HCT116 (cell line): ENCODE measurements at regions not wholly inside any gene's neighbourhood (a gene's known extent, or its start where the extent isn't known, plus 50 kb on each side); places are given as distances from the start of the nearest gene placed in this dataset.

Experiments
- ATAC-seq: fragments of 200-7000 bp; cut with Tn5 transposase; 2 replicates; pipeline ENCODE4 v1.9.1; 2020; ENCODE audit warnings: mild to moderate bottlenecking, moderate library complexity
- BruUV-seq: library from RNA; stranded (reverse); fragments of 400-500 nt; replicated peaks from 2 replicates; lab custom pipeline; 2021; lab: Mats Ljungman, UMichigan
- CTCF ChIA-PET: fragments of 300-600 bp; sonication (Branson Sonifier 250); formaldehyde crosslinking; loops from one replicate; lab custom pipeline; 2021; ENCODE audit warnings: antibody characterized with exemption; lab: Charles Lee
- POLR2A ChIA-PET: fragments of 300-600, 350-600 bp; sonication (Branson Sonifier 250); formaldehyde crosslinking; loops from one replicate; lab custom pipeline; 2021; ENCODE audit warnings: antibody characterized with exemption; lab: Charles Lee
- RAD21 ChIA-PET, 2 experiments: fragments of 300-600 bp; sonication (Branson Sonifier 250); formaldehyde crosslinking; loops; one replicate each; lab custom pipeline; 2023; ENCODE audit warnings: low total read pairs in 2 of 2; ENCODE audit not compliant: uncharacterized antibody in 2 of 2, unreplicated experiment in 2 of 2, low non-redundant PET in 1 of 2; lab: Charles Lee
- DNase-seq: peaks from one replicate; pipeline ENCODE4 v3.0.0-alpha.2; 2010; ENCODE audit warnings: low read depth, low spot score
- H2AFZ ChIP-seq: fragments of 200-600 bp; shearing (Covaris generic), sonication (generic); 2 replicates; pipeline ENCODE4 v1.6.1; 2017; ENCODE audit warnings: low read depth, mixed run types, mixed read lengths, antibody characterized with exemption, low read length; ENCODE audit not compliant: poor library complexity, severe bottlenecking
- H3K27ac ChIP-seq: 2 replicates; pipeline ENCODE4 v1.5.1; 2012; ENCODE audit warnings: low read depth, low read length
- H3K27me3 ChIP-seq: fragments of 200-600 bp; sonication (generic); 2 replicates; pipeline ENCODE4 v1.6.1; 2016; ENCODE audit warnings: mixed run types, low read length, mixed read lengths; ENCODE audit not compliant: insufficient read depth
- H3K36me3 ChIP-seq, 2 experiments: fragments of 200-500 bp in 1 of 2; fragments of 200-600 bp in 1 of 2; sonication (Bioruptor generic) in 1 of 2; sonication (generic) in 1 of 2; 2 replicates each; pipeline versions ENCODE4 v1.5.1 to v1.6.1; 2014 to 2016; ENCODE audit warnings: low read length in 2 of 2, inconsistent platforms in 1 of 2, mixed read lengths in 1 of 2, mixed run types in 1 of 2; ENCODE audit not compliant: insufficient read depth in 2 of 2, control insufficient read depth in 1 of 2
- H3K4me1 ChIP-seq, 2 experiments: fragments of 200-600 bp in 1 of 2; sonication (generic) in 1 of 2; 2 replicates each; pipeline versions ENCODE4 v1.5.1 to v1.6.1; 2012 to 2017; ENCODE audit warnings: low read length in 2 of 2, inconsistent platforms in 1 of 2, mild to moderate bottlenecking in 1 of 2, mixed read lengths in 1 of 2, mixed run types in 1 of 2, moderate library complexity in 1 of 2; ENCODE audit not compliant: insufficient read depth in 2 of 2, control insufficient read depth in 1 of 2
- H3K4me2 ChIP-seq: fragments of 200-600 bp; sonication (generic); 2 replicates; pipeline ENCODE4 v1.6.1; 2017; ENCODE audit warnings: mixed run types, low read length, mixed read lengths
- H3K4me3 ChIP-seq, 2 experiments: fragments of 200-600 bp in 1 of 2; sonication (generic) in 1 of 2; replicated peaks in 1 of 2; 2 replicates each; pipeline ENCODE4 v1.5.1; 2011 to 2016; ENCODE audit warnings: low read length in 2 of 2, control low read depth in 1 of 2, low read depth in 1 of 2, mild to moderate bottlenecking in 1 of 2, mixed read lengths in 1 of 2, mixed run types in 1 of 2
- H3K79me2 ChIP-seq: fragments of 200-600 bp; sonication (generic); 2 replicates; pipeline ENCODE4 v1.6.1; 2017; ENCODE audit warnings: mild to moderate bottlenecking, mixed run types, low read length, moderate library complexity, mixed read lengths; ENCODE audit not compliant: insufficient read depth
- H3K9ac ChIP-seq: fragments of 200-600 bp; sonication (generic); 2 replicates; pipeline ENCODE4 v1.6.1; 2016; ENCODE audit warnings: low read length, mixed read lengths
- H3K9me2 ChIP-seq: fragments of 200-600 bp; sonication (generic), shearing (Covaris generic); 2 replicates; pipeline ENCODE4 v1.6.1; 2017; ENCODE audit warnings: mixed run types, mild to moderate bottlenecking, moderate library complexity; ENCODE audit not compliant: insufficient read depth
- H3K9me3 ChIP-seq, 2 experiments: fragments of 200-500 bp in 1 of 2; fragments of 200-600 bp in 1 of 2; sonication (Bioruptor generic) in 1 of 2; sonication (generic) in 1 of 2; 2 replicates each; pipeline ENCODE4 v1.6.1; 2014 to 2017; ENCODE audit warnings: low read length in 2 of 2, mixed read lengths in 2 of 2, inconsistent platforms in 1 of 2, low read depth in 1 of 2, mild to moderate bottlenecking in 1 of 2, mixed run types in 1 of 2, moderate library complexity in 1 of 2; ENCODE audit not compliant: control insufficient read depth in 1 of 2, insufficient read depth in 1 of 2
- H4K20me1 ChIP-seq: fragments of 200-600 bp; sonication (generic), shearing (Covaris generic); 2 replicates; pipeline ENCODE4 v1.6.1; 2017; ENCODE audit warnings: mixed run types, mild to moderate bottlenecking, moderate library complexity; ENCODE audit not compliant: insufficient read depth
- CBX3 ChIP-seq: IDR thresholded peaks from 2 replicates; pipeline ENCODE4 v1.6.1; 2012; ENCODE audit warnings: low read depth
- EGR1 ChIP-seq: IDR thresholded peaks from 2 replicates; pipeline ENCODE4 v1.6.1; 2012; ENCODE audit warnings: low read depth
- EZH2 ChIP-seq: fragments of 200-600 bp; sonication (generic); IDR thresholded peaks from 2 replicates; pipeline ENCODE4 v1.6.1; 2017; ENCODE audit warnings: antibody characterized with exemption, mixed run types
- EZH2phosphoT487 ChIP-seq: fragments of 200-600 bp; IDR thresholded peaks from 2 replicates; pipeline ENCODE4 v1.6.1; 2018; ENCODE audit warnings: antibody characterized with exemption, borderline replicate concordance
- FOSL1 ChIP-seq: IDR thresholded peaks from 2 replicates; pipeline ENCODE4 v1.6.1; 2012; ENCODE audit warnings: low read depth
- JUND ChIP-seq: IDR thresholded peaks from 2 replicates; pipeline ENCODE4 v1.6.1; 2012
- POLR2A ChIP-seq: IDR thresholded peaks from 2 replicates; pipeline ENCODE4 v1.7.0; 2011; ENCODE audit warnings: borderline replicate concordance; ENCODE audit not compliant: insufficient read depth, insufficient read length; ENCODE audit errors: extremely low read depth
- POLR2AphosphoS5 ChIP-seq: IDR thresholded peaks from 2 replicates; pipeline ENCODE4 v1.6.1; 2011; ENCODE audit warnings: mild to moderate bottlenecking, low read depth, low read length, moderate library complexity
- RAD21 ChIP-seq: IDR thresholded peaks from 2 replicates; pipeline ENCODE4 v1.6.1; 2012; ENCODE audit warnings: low read depth, mild to moderate bottlenecking
- REST ChIP-seq: IDR thresholded peaks from 2 replicates; pipeline ENCODE4 v1.6.1; 2012; ENCODE audit warnings: low read depth
- SIN3A ChIP-seq: IDR thresholded peaks from 2 replicates; pipeline ENCODE4 v1.6.1; 2012; ENCODE audit warnings: low read depth
- SP1 ChIP-seq: IDR thresholded peaks from 2 replicates; pipeline ENCODE4 v1.6.1; 2012; ENCODE audit warnings: low read depth
- SRF ChIP-seq: IDR thresholded peaks from 2 replicates; pipeline ENCODE4 v1.6.1; 2012; ENCODE audit warnings: low read depth
- TCF7L2 ChIP-seq: IDR thresholded peaks from 2 replicates; pipeline ENCODE4 v1.7.0; 2011; ENCODE audit warnings: borderline replicate concordance, inconsistent platforms; ENCODE audit not compliant: insufficient read depth, insufficient read length; ENCODE audit errors: extremely low read depth
- YY1 ChIP-seq: IDR thresholded peaks from 2 replicates; pipeline ENCODE4 v1.6.1; 2011; ENCODE audit warnings: low read length, low read depth, moderate library complexity, mild to moderate bottlenecking; ENCODE audit not compliant: insufficient replicate concordance; ENCODE audit errors: extremely low read depth
- ZBTB33 ChIP-seq: IDR thresholded peaks from 2 replicates; pipeline ENCODE4 v1.6.1; 2011; ENCODE audit warnings: mild to moderate bottlenecking, low read length, moderate library complexity; ENCODE audit not compliant: insufficient replicate concordance; ENCODE audit errors: extremely low read depth
- ZNF274 ChIP-seq: fragments of 200-500 bp; sonication (Bioruptor generic); IDR thresholded peaks from 2 replicates; pipeline ENCODE4 v1.6.1; 2014; ENCODE audit warnings: mild to moderate bottlenecking, low read depth, low read length, inconsistent platforms
- intact Hi-C: fragments of 100-400 bp; cut with micrococcal nuclease; formaldehyde crosslinking; loops from 2 replicates; pipeline ENCODE4 v1.10.0; 2022
- TF ChIP-seq, protein P1 (sequence below), 3 experiments: fragments of 200-600 bp in 1 of 3; sonication (generic) in 1 of 3; IDR thresholded peaks in 2 of 3; conservative IDR thresholded peaks in 1 of 3; 2 replicates each; pipeline ENCODE4 v1.5.1; 2012 to 2017; ENCODE audit warnings: low read depth in 2 of 3, low read length in 2 of 3, antibody characterized with exemption in 1 of 3, borderline replicate concordance in 1 of 3, control low read depth in 1 of 3, mild to moderate bottlenecking in 1 of 3, mixed read lengths in 1 of 3, mixed run types in 1 of 3, moderate library complexity in 1 of 3; ENCODE audit not compliant: insufficient read depth in 1 of 3
- TF ChIP-seq, protein P2 (sequence below): IDR thresholded peaks from 2 replicates; pipeline ENCODE4 v1.6.1; 2012
- TF ChIP-seq, protein P3 (sequence below): IDR thresholded peaks from 2 replicates; pipeline ENCODE4 v1.6.1; 2012

DNA sequence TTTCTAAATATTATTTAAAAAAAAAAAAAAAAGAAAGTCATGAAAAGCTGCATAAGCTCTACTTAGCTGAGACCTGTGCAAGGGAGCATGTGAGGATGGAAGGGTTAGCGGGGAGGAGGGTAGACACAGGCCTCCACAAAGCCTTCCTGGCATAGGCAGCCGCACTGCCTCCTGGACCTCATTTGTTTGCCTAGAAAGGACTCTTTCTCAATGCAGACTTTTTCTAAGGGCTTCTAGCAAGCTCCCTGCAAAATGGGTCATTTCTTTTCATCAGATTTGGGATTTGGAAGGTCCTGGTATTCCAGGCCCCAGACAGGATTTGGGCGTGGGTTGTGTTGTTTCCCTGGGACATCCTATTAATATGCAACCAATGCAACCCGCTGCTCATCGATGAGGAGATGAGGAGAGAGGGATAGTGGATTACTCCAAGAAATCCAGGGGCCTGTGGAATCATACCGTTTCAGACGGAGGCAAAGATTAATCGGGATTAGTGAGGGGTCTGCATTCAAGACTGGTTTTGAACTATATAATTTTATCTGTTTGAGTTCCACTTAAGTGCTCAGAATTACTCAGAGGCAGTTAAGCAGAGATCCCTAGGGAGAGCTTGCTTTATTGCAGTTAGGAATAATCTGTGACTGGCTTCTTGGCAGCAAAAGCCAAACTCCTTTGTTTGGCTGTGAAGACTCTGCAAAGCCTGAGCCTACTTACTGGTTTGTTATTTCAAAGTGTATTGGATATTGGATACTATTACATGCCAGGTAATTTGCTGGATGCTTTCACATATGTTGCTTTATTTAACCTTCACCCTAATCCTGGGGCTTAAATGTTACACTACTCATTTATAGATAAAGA, 106.9 kb upstream of the NAV2 start:
- Histone ChIP-seq H4K20me1 (no peaks in the 10 kb centered on the region), H3K4me2 (no peak overlapping the region), H3K9me3 (no peaks in the 10 kb centered on the region), H3K4me3 (no peak overlapping the region), H3K9ac (no peak overlapping the region), H3K27me3 (peaks cover 30% of the 10 kb centered on the region), H3K9me2 (no peaks in the 10 kb centered on the region), H2AFZ (no peak overlapping the region), H3K36me3 (no peaks in the 10 kb centered on the region), H3K4me1 (no peaks in the 10 kb centered on the region), H3K79me2 (no peaks in the 10 kb centered on the region), H3K27ac (no peak overlapping the region)
- no peak for TF ChIP-seq EGR1
- no peak for TF ChIP-seq SRF
- TF ChIP-seq EZH2phosphoT487, result no peak
- TF ChIP-seq REST, result no peak
- TF ChIP-seq TCF7L2, result no peak
- no peak for TF ChIP-seq EZH2
- TF ChIP-seq ZNF274, result no peak
- TF ChIP-seq, protein P1, sequence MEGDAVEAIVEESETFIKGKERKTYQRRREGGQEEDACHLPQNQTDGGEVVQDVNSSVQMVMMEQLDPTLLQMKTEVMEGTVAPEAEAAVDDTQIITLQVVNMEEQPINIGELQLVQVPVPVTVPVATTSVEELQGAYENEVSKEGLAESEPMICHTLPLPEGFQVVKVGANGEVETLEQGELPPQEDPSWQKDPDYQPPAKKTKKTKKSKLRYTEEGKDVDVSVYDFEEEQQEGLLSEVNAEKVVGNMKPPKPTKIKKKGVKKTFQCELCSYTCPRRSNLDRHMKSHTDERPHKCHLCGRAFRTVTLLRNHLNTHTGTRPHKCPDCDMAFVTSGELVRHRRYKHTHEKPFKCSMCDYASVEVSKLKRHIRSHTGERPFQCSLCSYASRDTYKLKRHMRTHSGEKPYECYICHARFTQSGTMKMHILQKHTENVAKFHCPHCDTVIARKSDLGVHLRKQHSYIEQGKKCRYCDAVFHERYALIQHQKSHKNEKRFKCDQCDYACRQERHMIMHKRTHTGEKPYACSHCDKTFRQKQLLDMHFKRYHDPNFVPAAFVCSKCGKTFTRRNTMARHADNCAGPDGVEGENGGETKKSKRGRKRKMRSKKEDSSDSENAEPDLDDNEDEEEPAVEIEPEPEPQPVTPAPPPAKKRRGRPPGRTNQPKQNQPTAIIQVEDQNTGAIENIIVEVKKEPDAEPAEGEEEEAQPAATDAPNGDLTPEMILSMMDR (IDR thresholded peaks at IDR 0.05 in 2 of 3, conservative IDR thresholded peaks at IDR 0.05 in 1 of 3; ENCODE audit: borderline replicate concordance in 1 of 3, insufficient read depth in 1 of 3, low read depth in 2 of 3, low read length in 2 of 3), result no peak
- no peak for TF ChIP-seq POLR2A
- TF ChIP-seq, protein P2, sequence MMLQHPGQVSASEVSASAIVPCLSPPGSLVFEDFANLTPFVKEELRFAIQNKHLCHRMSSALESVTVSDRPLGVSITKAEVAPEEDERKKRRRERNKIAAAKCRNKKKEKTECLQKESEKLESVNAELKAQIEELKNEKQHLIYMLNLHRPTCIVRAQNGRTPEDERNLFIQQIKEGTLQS, result no peak
- TF ChIP-seq CBX3, result no peak
- TF ChIP-seq RAD21, result no peak
- TF ChIP-seq POLR2AphosphoS5, result no peak
- TF ChIP-seq JUND, result no peak
- no peak for TF ChIP-seq FOSL1
- TF ChIP-seq, protein P3, sequence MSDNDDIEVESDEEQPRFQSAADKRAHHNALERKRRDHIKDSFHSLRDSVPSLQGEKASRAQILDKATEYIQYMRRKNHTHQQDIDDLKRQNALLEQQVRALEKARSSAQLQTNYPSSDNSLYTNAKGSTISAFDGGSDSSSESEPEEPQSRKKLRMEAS, result no peak
- no peak for TF ChIP-seq ZBTB33
- TF ChIP-seq SP1, result no peak
- no peak for TF ChIP-seq SIN3A
- no peak for TF ChIP-seq YY1
- DNase-seq (no peak), ATAC-seq (no peak)
- ChIA-PET CTCF (no interaction called here), POLR2A (no interaction called here), RAD21 (no interaction called here)
- intact Hi-C loops, result no loop called here
- BruUV-seq, result no TSS peak
